NCI-H2171 (cell line): ENCODE measurements at regions not wholly inside any gene's neighbourhood (a gene's known extent, or its start where the extent isn't known, plus 50 kb on each side); places are given as distances from the start of the nearest gene placed in this dataset.

ENCODE experiments used
- DNase-seq: peaks from one replicate; lab custom pipeline; 2025; lab: John Stamatoyannopoulos, UW

- no peak for DNase-seq
These were observed 213.3 kb upstream of the PWP1 start for GRCh38 chr12:107472308-107472707.

GRCh38 chr12:107474099-107474498, 211.5 kb upstream of the PWP1 start:
- DNase-seq: no peak

DNA sequence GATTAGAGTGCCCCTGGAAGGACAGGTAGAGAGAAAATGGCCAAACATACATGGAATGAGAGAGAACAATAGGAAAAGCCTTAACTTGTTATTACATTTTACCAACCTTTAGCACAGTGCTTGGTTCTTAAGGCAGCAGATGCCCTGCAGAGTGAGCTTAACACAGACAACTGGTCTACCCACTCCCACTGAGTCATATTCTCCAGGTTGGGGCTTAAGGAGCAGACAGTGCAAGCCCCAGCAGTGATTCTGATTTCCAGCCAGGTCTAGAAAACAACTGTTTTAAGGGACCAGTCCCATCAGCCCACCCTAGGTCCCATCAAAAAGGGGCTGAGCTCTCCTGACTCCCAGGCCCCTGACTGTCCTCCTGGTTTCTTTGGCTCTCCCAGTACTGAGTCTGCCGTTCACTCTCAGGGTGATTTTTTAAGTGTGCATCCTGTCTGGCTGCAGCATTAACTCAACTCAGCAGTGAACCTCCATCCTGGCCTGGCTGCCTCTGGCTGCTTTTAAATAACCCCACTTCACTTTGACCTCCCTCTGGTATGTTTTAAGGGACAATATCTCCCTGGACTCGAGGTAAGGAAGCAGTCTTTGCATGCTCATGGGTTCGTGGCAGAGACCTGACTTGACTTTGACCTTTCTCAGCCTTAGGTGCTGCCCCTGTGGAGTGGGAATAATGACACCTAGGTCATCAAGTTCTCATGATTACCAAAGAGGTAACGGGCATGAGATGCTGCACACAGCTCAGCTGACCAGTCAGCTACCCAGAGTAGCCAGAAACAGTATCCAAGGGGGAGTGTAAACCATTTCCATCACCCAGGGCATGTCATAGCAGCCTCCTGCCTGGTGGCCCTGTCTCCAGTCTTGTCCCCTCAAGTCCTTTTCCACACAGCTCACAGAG, 210.7 kb upstream of the PWP1 start:
- no peak for DNase-seq

DNA sequence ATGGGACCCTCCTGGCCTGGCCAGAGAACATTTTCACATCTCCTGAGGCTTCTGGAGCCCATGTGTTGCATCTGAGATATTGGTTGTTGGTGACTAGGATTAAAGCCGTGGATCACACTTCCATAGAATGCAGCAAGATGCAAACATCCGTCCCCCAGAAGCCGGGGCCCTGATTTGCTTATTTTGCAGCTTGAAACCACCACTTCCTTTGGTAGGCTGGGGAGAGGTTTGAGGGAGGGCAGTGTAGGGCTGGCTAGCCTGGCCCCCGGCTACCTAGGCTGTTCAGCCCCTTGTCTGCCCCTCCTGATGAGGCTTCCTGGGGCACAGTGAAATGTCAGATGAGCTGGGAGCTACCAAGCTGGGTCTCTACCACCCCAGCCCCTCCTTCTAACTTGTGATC, 209.7 kb upstream of the PWP1 start:
- DNase-seq: no peak

DNA sequence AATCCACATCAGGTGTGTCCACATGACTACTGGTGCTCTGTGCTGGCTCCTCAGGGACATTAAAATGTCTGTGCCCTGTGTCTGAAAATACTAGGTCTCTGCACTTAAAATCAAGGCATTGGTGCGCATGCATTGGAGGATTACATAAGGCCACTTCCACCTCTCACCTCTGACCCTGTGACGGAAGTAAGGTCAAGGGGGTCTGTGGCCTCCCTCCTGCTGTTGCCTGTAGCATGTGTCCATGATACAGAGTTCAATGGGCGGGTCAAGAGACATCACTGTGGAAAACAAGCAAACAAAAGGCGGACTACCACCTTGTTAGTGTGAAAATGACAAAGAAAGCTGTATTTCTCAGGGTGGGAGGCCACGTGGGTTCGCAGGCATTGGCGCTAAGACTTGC, 208.6 kb upstream of the PWP1 start:
- no peak for DNase-seq

GRCh38 chr12:107477947-107478610, 207.5 kb upstream of the PWP1 start:
- no peak for DNase-seq

DNA sequence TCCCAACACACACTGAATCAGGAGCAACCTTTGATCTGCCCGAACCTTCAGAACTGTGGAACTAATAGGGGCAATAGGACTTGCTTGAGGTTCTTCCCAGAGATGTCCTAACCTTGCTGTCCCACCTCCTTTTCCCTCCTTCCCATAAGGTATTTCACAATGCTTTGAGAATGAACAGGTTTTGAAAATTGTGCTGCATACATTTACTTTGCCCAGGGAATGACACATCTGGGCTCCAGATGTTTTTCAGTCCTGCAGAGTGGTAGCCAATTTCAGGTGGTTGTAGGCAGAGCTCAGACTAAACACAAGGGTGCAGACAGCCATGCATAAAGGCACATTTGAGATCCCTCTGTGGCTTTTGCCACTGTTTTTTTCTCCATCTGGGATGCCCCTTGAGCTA, 206.7 kb upstream of the PWP1 start:
- DNase-seq: no peak

- DNase-seq: no peak
These were observed 204.6 kb upstream of the PWP1 start for GRCh38 chr12:107480836-107481608.

DNA sequence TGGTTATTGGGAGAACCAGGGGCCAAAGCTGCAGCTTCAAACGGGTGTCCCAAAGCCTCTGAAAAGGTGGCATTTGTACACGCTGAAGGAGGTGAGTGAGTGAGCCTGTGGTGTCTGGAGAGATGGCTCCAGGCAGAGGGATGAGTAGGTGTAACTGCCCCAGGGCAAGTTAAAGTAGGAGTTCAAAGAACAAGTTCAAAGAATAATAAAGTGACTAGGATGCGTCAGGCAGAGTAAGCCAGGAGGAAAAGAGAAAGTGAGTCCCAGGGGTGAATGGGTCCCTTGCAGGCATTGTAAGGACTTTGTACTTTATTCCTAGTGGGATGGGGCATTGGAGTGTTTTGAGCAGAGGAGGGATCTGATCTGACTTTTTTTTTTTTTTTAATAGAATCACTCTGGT, 201.4 kb upstream of the PWP1 start:
- no peak for DNase-seq

GRCh38 chr12:107484941-107485340, 200.7 kb upstream of the PWP1 start:
- no peak for DNase-seq

GRCh38 chr12:107485731-107486130, 199.9 kb upstream of the PWP1 start:
- no peak for DNase-seq

DNA sequence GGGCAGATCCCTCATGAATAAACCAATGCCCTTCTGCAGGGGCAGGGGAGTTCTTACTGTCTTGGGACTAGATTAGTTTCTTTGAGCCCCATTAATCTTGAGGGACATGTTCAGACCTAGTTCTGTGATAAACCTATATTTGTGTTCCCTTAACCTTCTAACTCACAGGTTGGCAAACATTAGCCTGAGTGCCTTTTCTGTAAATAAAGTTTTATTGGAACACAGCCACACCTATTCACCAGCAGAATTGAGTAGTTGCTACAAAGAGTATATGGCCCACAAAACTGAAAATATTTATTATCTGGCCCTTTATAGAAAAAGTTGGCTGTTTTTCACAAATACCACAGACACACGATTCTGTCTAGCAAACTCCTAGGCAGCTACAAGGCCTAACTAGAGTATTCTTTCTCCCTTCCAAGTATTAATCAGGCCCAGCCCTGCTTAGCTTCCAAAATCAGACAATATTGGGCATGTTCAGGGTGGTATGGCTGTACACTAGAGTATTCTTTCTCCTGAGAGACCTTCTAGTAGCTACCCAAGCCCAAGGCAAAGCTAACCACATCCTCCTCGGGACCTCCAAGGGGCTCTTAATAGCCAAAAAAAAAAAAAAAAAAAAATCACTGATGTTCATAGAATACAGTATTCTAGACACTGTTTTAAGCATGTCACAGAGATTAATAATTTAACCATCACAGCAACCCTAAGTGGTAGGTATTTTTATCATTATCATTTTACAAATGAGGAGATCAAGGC, 199.3 kb upstream of the PWP1 start:
- DNase-seq: no peak

- no peak for DNase-seq
These were observed 198.5 kb upstream of the PWP1 start for GRCh38 chr12:107487011-107487680.

DNA sequence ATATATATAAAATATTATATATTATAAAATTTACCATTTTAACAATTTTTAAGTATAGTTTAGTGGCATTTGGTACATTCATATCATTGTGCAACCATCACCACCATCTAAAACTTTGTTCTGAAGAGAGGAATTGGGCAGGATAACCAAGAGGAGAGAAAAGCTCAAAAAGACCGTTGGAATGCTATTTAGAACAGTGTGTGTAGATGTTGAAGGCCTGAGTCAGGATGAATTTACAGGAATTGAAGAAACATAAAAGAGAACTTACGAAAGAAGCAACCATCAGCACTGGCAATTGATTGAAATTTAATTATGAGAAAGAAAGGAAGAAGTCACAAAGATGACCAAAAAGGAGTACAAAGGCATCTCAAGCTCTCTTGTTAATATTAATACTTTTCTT, 196.9 kb upstream of the PWP1 start:
- DNase-seq: no peak

GRCh38 chr12:107490010-107490409, 195.6 kb upstream of the PWP1 start:
- no peak for DNase-seq

DNA sequence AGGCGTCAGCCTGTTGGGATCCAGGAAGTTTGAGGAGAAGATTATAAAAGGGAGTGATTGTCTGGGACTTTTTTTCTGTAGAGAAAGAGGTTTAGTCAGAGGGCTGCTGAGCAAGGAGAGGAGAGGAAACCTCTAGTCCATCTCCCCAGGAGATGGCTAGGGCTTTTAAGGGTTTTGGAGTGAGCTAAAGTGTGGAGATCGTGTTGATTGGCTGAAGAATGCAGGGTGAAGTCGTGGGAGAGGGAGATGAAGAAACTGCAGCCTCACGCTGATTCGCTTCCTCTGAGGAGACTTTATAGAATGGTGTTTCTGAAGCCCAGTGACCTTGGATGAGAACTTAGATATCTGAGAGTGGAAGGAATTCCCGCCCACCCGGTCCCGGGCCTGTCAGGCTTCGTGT, 193.7 kb upstream of the PWP1 start:
- no peak for DNase-seq

- DNase-seq: no peak
These were observed 193.0 kb upstream of the PWP1 start for GRCh38 chr12:107492393-107493134.

- no peak for DNase-seq
These were observed 192.5 kb upstream of the PWP1 start for GRCh38 chr12:107493135-107493494.

GRCh38 chr12:107493666-107494065, 191.9 kb upstream of the PWP1 start:
- DNase-seq: no peak

DNA sequence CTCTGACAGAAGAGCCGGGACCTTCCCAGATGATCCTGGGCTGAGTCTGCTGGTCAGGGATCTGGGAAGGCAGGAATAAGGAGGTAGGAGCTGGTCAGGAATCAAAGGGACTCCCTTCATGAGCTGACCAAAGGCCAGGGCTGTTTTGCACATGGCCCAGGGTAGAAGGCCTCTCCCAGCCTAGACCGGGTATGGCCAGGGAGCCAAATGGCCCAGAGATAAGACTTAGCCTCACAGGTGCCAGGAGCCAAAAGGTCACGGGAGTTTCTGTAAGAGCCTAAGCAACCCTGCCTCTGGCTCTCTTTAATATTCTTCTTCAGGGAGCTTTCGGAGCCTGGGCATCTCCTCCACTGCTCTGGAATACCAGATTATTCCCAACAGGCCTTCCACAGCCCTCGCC, 191.3 kb upstream of the PWP1 start:
- DNase-seq: no peak

DNA sequence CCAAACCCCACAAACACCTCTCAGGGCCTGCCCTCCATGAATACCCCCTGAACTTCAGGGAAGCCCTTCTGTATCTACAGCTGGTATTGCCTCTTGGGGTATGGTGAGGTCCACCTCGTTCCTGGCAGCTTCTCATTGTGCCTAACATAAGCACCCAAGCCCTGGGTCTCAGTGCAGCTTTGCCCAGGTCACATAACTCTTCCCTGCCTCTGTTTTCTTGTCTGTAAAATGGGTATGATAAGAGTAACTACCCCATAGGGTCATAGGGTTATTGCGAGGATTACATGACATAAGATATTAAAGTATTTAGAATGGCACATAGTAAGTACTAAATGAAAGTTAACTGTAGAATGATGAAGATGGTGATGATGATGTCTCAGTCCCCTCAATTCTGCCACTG, 190.0 kb upstream of the PWP1 start:
- DNase-seq: no peak
